ENCODE measurements at regions not wholly inside any gene's neighbourhood (a gene's known extent, or its start where the extent isn't known, plus 50 kb on each side); places are given as distances from the start of the nearest gene placed in this dataset.

- Histone ChIP-seq H3K79me2 (ENCODE audit: low read length) (no peaks in the 10 kb centered on the region), H3K27ac (ENCODE audit: low read length) (no peak overlapping the region), H3K4me2 (ENCODE audit: low read depth, low read length) (no peak overlapping the region), H3K4me1 (ENCODE audit: low read length) (peaks cover 12% of the 10 kb centered on the region), H3K9me2 (replicated peaks; ENCODE audit: insufficient read depth, low read length) (no peaks in the 10 kb centered on the region), H4K20me1 (ENCODE audit: insufficient read depth, low read length) (no peaks in the 10 kb centered on the region), H2AFZ (ENCODE audit: low read length) (no peak overlapping the region), H3K9ac (ENCODE audit: low read length) (no peak overlapping the region), H3K9me3 (replicated peaks; ENCODE audit: insufficient read depth, low read length) (no peaks in the 10 kb centered on the region), H3F3A (ENCODE audit: insufficient read depth, low read length) (peaks cover 3% of the 10 kb centered on the region; the same call in 1 of the 2 replicates), H3K36me3 (replicated peaks; ENCODE audit: insufficient read depth, low read length) (no peaks in the 10 kb centered on the region), H3K27me3 (replicated peaks; ENCODE audit: insufficient read depth, low read length) (0 out of 2 replicates have a peak, but pooled peaks cover 4% of the 10 kb centered on the region), H3K4me3 (ENCODE audit: low read length) (no peak overlapping the region)
- no peak for DNase-seq
- no peak for TF ChIP-seq EZH2phosphoT487 (IDR thresholded peaks at IDR 0.05; ENCODE audit: low read length)
- TF ChIP-seq EZH2 (optimal IDR thresholded peaks at IDR 0.05; ENCODE audit: low read depth, low read length), result no peak
- TF ChIP-seq CTCF (IDR thresholded peaks at IDR 0.05; ENCODE audit: low read length), result no peak
Measured at GRCh38 chr1:9438431-9439073, 100.7 kb upstream of the SLC25A33 start.

- H3F3A ChIP-seq (ENCODE audit: insufficient read depth, low read length), result peaks cover 3% of the 10 kb centered on the region; the same call in 1 of the 2 replicates
- no peaks in the 10 kb centered on the region for H3K36me3 ChIP-seq (replicated peaks; ENCODE audit: insufficient read depth, low read length)
- DNase-seq, result no peak
- no peaks in the 10 kb centered on the region for H3K9me2 ChIP-seq (replicated peaks; ENCODE audit: insufficient read depth, low read length)
- H3K4me3 ChIP-seq (ENCODE audit: low read length), result no peak overlapping the region
- no peaks in the 10 kb centered on the region for H4K20me1 ChIP-seq (ENCODE audit: insufficient read depth, low read length)
- H3K4me2 ChIP-seq (ENCODE audit: low read depth, low read length), result no peak overlapping the region
- peaks cover 4% of the 10 kb centered on the region; the same call in 1 of the 2 replicates for H3K27me3 ChIP-seq (replicated peaks; ENCODE audit: insufficient read depth, low read length)
- no peak overlapping the region for H3K9ac ChIP-seq (ENCODE audit: low read length)
- H2AFZ ChIP-seq (ENCODE audit: low read length), result no peak overlapping the region
- no peaks in the 10 kb centered on the region for H3K79me2 ChIP-seq (ENCODE audit: low read length)
- no peak for TF ChIP-seq EZH2 (optimal IDR thresholded peaks at IDR 0.05; ENCODE audit: low read depth, low read length)
- TF ChIP-seq EZH2phosphoT487 (IDR thresholded peaks at IDR 0.05; ENCODE audit: low read length), result no peak
- TF ChIP-seq CTCF (IDR thresholded peaks at IDR 0.05; ENCODE audit: low read length), result no peak
- H3K27ac ChIP-seq (ENCODE audit: low read length), result no peak overlapping the region
- H3K9me3 ChIP-seq (replicated peaks; ENCODE audit: insufficient read depth, low read length), result no peaks in the 10 kb centered on the region
- H3K4me1 ChIP-seq (ENCODE audit: low read length), result peaks cover 12% of the 10 kb centered on the region
Measured at GRCh38 chr1:9439074-9439761, 100.0 kb upstream of the SLC25A33 start.

- peaks cover 3% of the 10 kb centered on the region; the same call in 1 of the 2 replicates for H3F3A ChIP-seq (ENCODE audit: insufficient read depth, low read length)
- no peak overlapping the region for H2AFZ ChIP-seq (ENCODE audit: low read length)
- H3K9me3 ChIP-seq (replicated peaks; ENCODE audit: insufficient read depth, low read length), result no peaks in the 10 kb centered on the region
- no peaks in the 10 kb centered on the region for H3K36me3 ChIP-seq (replicated peaks; ENCODE audit: insufficient read depth, low read length)
- H4K20me1 ChIP-seq (ENCODE audit: insufficient read depth, low read length), result no peaks in the 10 kb centered on the region
- no peak overlapping the region for H3K4me3 ChIP-seq (ENCODE audit: low read length)
- no peaks in the 10 kb centered on the region for H3K9me2 ChIP-seq (replicated peaks; ENCODE audit: insufficient read depth, low read length)
- no peak for DNase-seq
- H3K9ac ChIP-seq (ENCODE audit: low read length), result no peak overlapping the region
- no peak overlapping the region for H3K27ac ChIP-seq (ENCODE audit: low read length)
- no peaks in the 10 kb centered on the region for H3K79me2 ChIP-seq (ENCODE audit: low read length)
- H3K4me2 ChIP-seq (ENCODE audit: low read depth, low read length), result no peak overlapping the region
- H3K27me3 ChIP-seq (replicated peaks; ENCODE audit: insufficient read depth, low read length), result peaks cover 4% of the 10 kb centered on the region; the same call in 1 of the 2 replicates
- TF ChIP-seq EZH2phosphoT487 (IDR thresholded peaks at IDR 0.05; ENCODE audit: low read length) (no peak), CTCF (IDR thresholded peaks at IDR 0.05; ENCODE audit: low read length) (no peak), EZH2 (optimal IDR thresholded peaks at IDR 0.05; ENCODE audit: low read depth, low read length) (no peak)
- H3K4me1 ChIP-seq (ENCODE audit: low read length), result peaks cover 12% of the 10 kb centered on the region
Measured at GRCh38 chr1:9440261-9440660, 99.0 kb upstream of the SLC25A33 start.
